Heart left ventricle (tissue), 13 donors: ENCODE measurements at regions not wholly inside any gene's neighbourhood (a gene's known extent, or its start where the extent isn't known, plus 50 kb on each side); places are given as distances from the start of the nearest gene placed in this dataset.

Experiments used
- POLR2A ChIP-seq, 2 donors: fragments of 450-650 bp; IDR thresholded peaks; one replicate each; pipeline ENCODE4 v1.6.1; 2017; ENCODE audit warnings: antibody characterized with exemption in 2 of 2, mild to moderate bottlenecking in 2 of 2, moderate library complexity in 2 of 2
- TF ChIP-seq, protein P1 (sequence below), 12 donors: fragments of 200-600 bp; sonication (generic) in 4 of 12; IDR thresholded peaks; one replicate each; pipeline versions ENCODE4 v1.5.0 to v1.8.0; 2018 to 2022; ENCODE audit warnings: antibody characterized with exemption in 12 of 12, mild to moderate bottlenecking in 5 of 12
- donor health status: ischemic (EF 13 %, LVEDD 7.1; RV severe dilation, severe dysfunction).
- donor health status: DM: no; HTN: yes; CAD: no.
- donor health status: DM: no; HTN: no; CAD: no.
- donor health status: ischemic (EF 25% LVEDD 6.9; RV normal size, moderate dysfunction).
- donor health status: ischemic (EF 25% LVEDD 5.7; RV mildly dilated, moderate dysfunction).
- donor health status: ischemic (EF 35%, LVEDD 5.7; RV mildly dilated, moderate dysfunction).
- donor health status: nonischemic (EF 11% LVEDD 7.7; RV severe dilation, severe dysfunction).
- donor health status: DM: yes; HTN: yes; CAD: no.
- donor health status: PGD.
- donor health status: ischemic (EF 29% LVEDD 5.4; RV normal size, mild dysfunction).
- donor health status: nonischemic (EF 23%, LVEDD 6.1; RV moderate dilation, normal function).

DNA sequence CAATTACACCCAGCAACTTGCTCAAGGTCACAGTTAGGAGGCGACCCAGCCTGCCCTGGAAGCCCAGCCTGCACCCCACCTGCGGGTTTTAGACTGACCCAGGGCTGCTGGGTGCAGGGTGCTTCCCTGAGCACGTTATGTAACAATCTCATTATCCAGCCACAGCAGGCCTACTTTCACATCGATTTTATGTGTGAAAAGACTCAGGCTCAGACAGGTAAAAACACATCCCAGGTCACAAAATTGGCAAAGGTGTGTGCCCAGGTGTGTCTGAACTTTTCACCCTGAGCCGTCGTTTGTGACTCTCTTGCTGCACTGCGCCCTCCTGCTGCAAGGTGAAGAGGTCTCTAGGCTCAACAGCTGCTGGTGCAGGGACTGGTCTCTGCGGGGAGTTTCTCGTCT is 668.2 kb upstream of the HS6ST1 start:
- TF ChIP-seq, protein P1, sequence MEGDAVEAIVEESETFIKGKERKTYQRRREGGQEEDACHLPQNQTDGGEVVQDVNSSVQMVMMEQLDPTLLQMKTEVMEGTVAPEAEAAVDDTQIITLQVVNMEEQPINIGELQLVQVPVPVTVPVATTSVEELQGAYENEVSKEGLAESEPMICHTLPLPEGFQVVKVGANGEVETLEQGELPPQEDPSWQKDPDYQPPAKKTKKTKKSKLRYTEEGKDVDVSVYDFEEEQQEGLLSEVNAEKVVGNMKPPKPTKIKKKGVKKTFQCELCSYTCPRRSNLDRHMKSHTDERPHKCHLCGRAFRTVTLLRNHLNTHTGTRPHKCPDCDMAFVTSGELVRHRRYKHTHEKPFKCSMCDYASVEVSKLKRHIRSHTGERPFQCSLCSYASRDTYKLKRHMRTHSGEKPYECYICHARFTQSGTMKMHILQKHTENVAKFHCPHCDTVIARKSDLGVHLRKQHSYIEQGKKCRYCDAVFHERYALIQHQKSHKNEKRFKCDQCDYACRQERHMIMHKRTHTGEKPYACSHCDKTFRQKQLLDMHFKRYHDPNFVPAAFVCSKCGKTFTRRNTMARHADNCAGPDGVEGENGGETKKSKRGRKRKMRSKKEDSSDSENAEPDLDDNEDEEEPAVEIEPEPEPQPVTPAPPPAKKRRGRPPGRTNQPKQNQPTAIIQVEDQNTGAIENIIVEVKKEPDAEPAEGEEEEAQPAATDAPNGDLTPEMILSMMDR (IDR thresholded peaks at IDR 0.05) = no peak
- TF ChIP-seq POLR2A (IDR thresholded peaks at IDR 0.05) = no peak
